Muscle layer of duodenum (tissue), 2 donors: ENCODE measurements at regions not wholly inside any gene's neighbourhood (a gene's known extent, or its start where the extent isn't known, plus 50 kb on each side); places are given as distances from the start of the nearest gene placed in this dataset.
"Not testable (repeated sequence)": the region's sequence is repeated elsewhere in the genome, so short reads cannot be mapped to it uniquely, and the experiment has no call there.

ENCODE experiments used
- H3K27ac ChIP-seq: one replicate; pipeline ENCODE4 v1.7.0; 2013; ENCODE audit warnings: mild to moderate bottlenecking, low read length
- H3K27me3 ChIP-seq: one replicate; pipeline ENCODE4 v1.7.0; 2013; ENCODE audit warnings: low read depth, mild to moderate bottlenecking, control low read depth, low read length
- H3K36me3 ChIP-seq, 2 donors: one replicate each; pipeline ENCODE4 v1.7.0; 2013; ENCODE audit warnings: low read length in 2 of 2, control low read depth in 1 of 2, mild to moderate bottlenecking in 1 of 2; ENCODE audit not compliant: insufficient read depth in 2 of 2, control insufficient read depth in 1 of 2
- H3K4me1 ChIP-seq, 2 donors: one replicate each; pipeline ENCODE4 v1.7.0; 2013; ENCODE audit warnings: low read length in 2 of 2, mild to moderate bottlenecking in 2 of 2, control low read depth in 1 of 2, moderate library complexity in 1 of 2; ENCODE audit not compliant: insufficient read depth in 2 of 2, control insufficient read depth in 1 of 2
- H3K4me3 ChIP-seq, 2 donors: one replicate each; pipeline ENCODE4 v1.7.0; 2013; ENCODE audit warnings: low read length in 2 of 2, low read depth in 1 of 2, mild to moderate bottlenecking in 1 of 2
- H3K9me3 ChIP-seq, 2 donors: one replicate each; pipeline ENCODE4 v1.7.0; 2013; ENCODE audit warnings: low read length in 2 of 2, control low read depth in 1 of 2, mild to moderate bottlenecking in 1 of 2; ENCODE audit not compliant: control insufficient read depth in 1 of 2
- donor health status: healthy.

- Histone ChIP-seq H3K4me3 (no peak overlapping the region), H3K4me1 (no peaks in the 10 kb centered on the region), H3K27ac (no peak overlapping the region), H3K27me3 (no peaks in the 10 kb centered on the region), H3K36me3 (no peaks in the 10 kb centered on the region), H3K9me3 (peaks cover 0 to 6% of the 10 kb centered on the region in 2 donors)
These were observed 254.2 kb downstream of the ERMARD start for GRCh38 chr6:170005665-170006064.

GRCh38 chr6:170004585-170005210 lies 253.3 kb downstream of the ERMARD start:
- Histone ChIP-seq H3K36me3 (no peaks in the 10 kb centered on the region), H3K27ac (no peak overlapping the region), H3K9me3 (peaks cover 0 to 6% of the 10 kb centered on the region in 2 donors), H3K27me3 (no peaks in the 10 kb centered on the region), H3K4me1 (no peaks in the 10 kb centered on the region), H3K4me3 (no peak overlapping the region)

- Histone ChIP-seq H3K4me3 (no peak overlapping the region), H3K36me3 (no peaks in the 10 kb centered on the region), H3K4me1 (no peaks in the 10 kb centered on the region), H3K27ac (no peak overlapping the region), H3K27me3 (no peaks in the 10 kb centered on the region), H3K9me3 (peaks cover 0 to 6% of the 10 kb centered on the region in 2 donors)
These were observed 252.2 kb downstream of the ERMARD start for GRCh38 chr6:170003451-170004160.

GRCh38 chr6:170003027-170003426 lies 251.6 kb downstream of the ERMARD start:
- H3K27ac ChIP-seq = no peak overlapping the region
- H3K4me1 ChIP-seq = no peaks in the 10 kb centered on the region
- H3K4me3 ChIP-seq = no peak overlapping the region
- no peaks in the 10 kb centered on the region for H3K27me3 ChIP-seq
- H3K9me3 ChIP-seq = peaks cover 0 to 6% of the 10 kb centered on the region in 2 donors
- no peaks in the 10 kb centered on the region for H3K36me3 ChIP-seq

GRCh38 chr6:170001782-170002181 lies 250.4 kb downstream of the ERMARD start:
- not testable (repeated sequence) for H3K9me3 ChIP-seq, H3K27ac ChIP-seq, H3K27me3 ChIP-seq, H3K4me3 ChIP-seq, H3K4me1 ChIP-seq, H3K36me3 ChIP-seq

GRCh38 chr6:170000071-170000843 lies 248.8 kb downstream of the ERMARD start:
- H3K27me3 ChIP-seq = no peaks in the 10 kb centered on the region
- no peak overlapping the region for H3K27ac ChIP-seq
- peaks cover 0 to 6% of the 10 kb centered on the region in 2 donors for H3K9me3 ChIP-seq
- H3K36me3 ChIP-seq = no peaks in the 10 kb centered on the region
- no peak overlapping the region for H3K4me3 ChIP-seq
- no peaks in the 10 kb centered on the region for H3K4me1 ChIP-seq

- Histone ChIP-seq H3K36me3 (no peaks in the 10 kb centered on the region), H3K4me3 (no peak overlapping the region), H3K27ac (no peak overlapping the region), H3K4me1 (no peaks in the 10 kb centered on the region), H3K9me3 (no peaks in the 10 kb centered on the region), H3K27me3 (no peaks in the 10 kb centered on the region)
These were observed 247.9 kb downstream of the ERMARD start for GRCh38 chr6:169999367-169999766.

- H3K9me3 ChIP-seq = no peaks in the 10 kb centered on the region
- H3K36me3 ChIP-seq = no peaks in the 10 kb centered on the region
- H3K4me3 ChIP-seq = no peak overlapping the region
- no peaks in the 10 kb centered on the region for H3K27me3 ChIP-seq
- H3K4me1 ChIP-seq = no peaks in the 10 kb centered on the region
- H3K27ac ChIP-seq = no peak overlapping the region
These were observed 247.0 kb downstream of the ERMARD start for GRCh38 chr6:169998457-169998856.

GRCh38 chr6:169997930-169998218 lies 246.5 kb downstream of the ERMARD start:
- no peaks in the 10 kb centered on the region for H3K36me3 ChIP-seq
- H3K27ac ChIP-seq = no peak overlapping the region
- no peaks in the 10 kb centered on the region for H3K9me3 ChIP-seq
- no peaks in the 10 kb centered on the region for H3K27me3 ChIP-seq
- no peak overlapping the region for H3K4me3 ChIP-seq
- no peaks in the 10 kb centered on the region for H3K4me1 ChIP-seq

- no peaks in the 10 kb centered on the region for H3K9me3 ChIP-seq
- H3K4me1 ChIP-seq = no peaks in the 10 kb centered on the region
- H3K4me3 ChIP-seq = no peak overlapping the region
- H3K27ac ChIP-seq = no peak overlapping the region
- no peaks in the 10 kb centered on the region for H3K36me3 ChIP-seq
- no peaks in the 10 kb centered on the region for H3K27me3 ChIP-seq
These were observed 245.9 kb downstream of the ERMARD start for GRCh38 chr6:169997187-169997929.

- no peaks in the 10 kb centered on the region for H3K9me3 ChIP-seq
- H3K27ac ChIP-seq = no peak overlapping the region
- no peaks in the 10 kb centered on the region for H3K27me3 ChIP-seq
- H3K36me3 ChIP-seq = no peaks in the 10 kb centered on the region
- no peak overlapping the region for H3K4me3 ChIP-seq
- no peaks in the 10 kb centered on the region for H3K4me1 ChIP-seq
These were observed 245.1 kb downstream of the ERMARD start for GRCh38 chr6:169996378-169997051.
